AG04449 (cell line): ENCODE measurements at regions not wholly inside any gene's neighbourhood (a gene's known extent, or its start where the extent isn't known, plus 50 kb on each side); places are given as distances from the start of the nearest gene placed in this dataset.

Experiments
- CTCF ChIA-PET: fragments of 350-600 bp; formaldehyde crosslinking; extraction: SDS; loops from one replicate; lab custom pipeline; 2021; ENCODE audit warnings: antibody characterized with exemption; lab: Yijun Ruan, JAX
- POLR2A ChIA-PET: fragments of 400-600, 350-600 bp; formaldehyde crosslinking; extraction: SDS; loops from one replicate; lab custom pipeline; 2020; ENCODE audit warnings: antibody characterized with exemption, inconsistent platforms; lab: Yijun Ruan, JAX
- DNase-seq: peaks from one replicate; pipeline ENCODE4 v3.0.0-alpha.2; 2010; ENCODE audit warnings: low read depth, low spot score
- H3K4me3 ChIP-seq: 2 replicates; pipeline ENCODE4 v1.5.1; 2011; ENCODE audit warnings: low read depth, mild to moderate bottlenecking, control low read depth, low read length
- CTCF ChIP-seq: IDR thresholded peaks from one replicate; pipeline ENCODE4 v1.5.1; 2011; ENCODE audit warnings: mild to moderate bottlenecking, moderate library complexity, low read length, control low read depth, inconsistent platforms; ENCODE audit not compliant: insufficient read depth; ENCODE audit errors: missing control alignments

- no peak for DNase-seq
- TF ChIP-seq CTCF: no peak
- POLR2A ChIA-PET: no interaction called here
- CTCF ChIA-PET: no interaction called here
- H3K4me3 ChIP-seq: no peak overlapping the region
These were observed 62.7 kb upstream of the BRINP3 start for GRCh38 chr1:190540366-190540765.

- no peak for TF ChIP-seq CTCF
- ChIA-PET CTCF (no interaction called here), POLR2A (no interaction called here)
- H3K4me3 ChIP-seq: no peak overlapping the region
- no peak for DNase-seq
These were observed 74.0 kb upstream of the BRINP3 start for GRCh38 chr1:190551638-190552037.

- TF ChIP-seq CTCF: no peak
- ChIA-PET POLR2A (no interaction called here), CTCF (no interaction called here)
- H3K4me3 ChIP-seq: no peak overlapping the region
- DNase-seq: no peak
These were observed 82.6 kb upstream of the BRINP3 start for GRCh38 chr1:190560161-190560681.

GRCh38 chr1:190563230-190563629, 85.6 kb upstream of the BRINP3 start:
- no peak for TF ChIP-seq CTCF
- CTCF ChIA-PET: no interaction called here
- H3K4me3 ChIP-seq: no peak overlapping the region
- POLR2A ChIA-PET: no interaction called here
- DNase-seq: no peak

GRCh38 chr1:190564117-190564516, 86.5 kb upstream of the BRINP3 start:
- POLR2A ChIA-PET: no interaction called here
- no peak for DNase-seq
- no peak overlapping the region for H3K4me3 ChIP-seq
- CTCF ChIA-PET: no interaction called here
- TF ChIP-seq CTCF: no peak

GRCh38 chr1:190578017-190578416, 100.4 kb upstream of the BRINP3 start:
- ChIA-PET CTCF (no interaction called here), POLR2A (no interaction called here)
- no peak for TF ChIP-seq CTCF
- DNase-seq: no peak
- no peak overlapping the region for H3K4me3 ChIP-seq
